ENCODE measurements at regions not wholly inside any gene's neighbourhood (a gene's known extent, or its start where the extent isn't known, plus 50 kb on each side); places are given as distances from the start of the nearest gene placed in this dataset.

DNA sequence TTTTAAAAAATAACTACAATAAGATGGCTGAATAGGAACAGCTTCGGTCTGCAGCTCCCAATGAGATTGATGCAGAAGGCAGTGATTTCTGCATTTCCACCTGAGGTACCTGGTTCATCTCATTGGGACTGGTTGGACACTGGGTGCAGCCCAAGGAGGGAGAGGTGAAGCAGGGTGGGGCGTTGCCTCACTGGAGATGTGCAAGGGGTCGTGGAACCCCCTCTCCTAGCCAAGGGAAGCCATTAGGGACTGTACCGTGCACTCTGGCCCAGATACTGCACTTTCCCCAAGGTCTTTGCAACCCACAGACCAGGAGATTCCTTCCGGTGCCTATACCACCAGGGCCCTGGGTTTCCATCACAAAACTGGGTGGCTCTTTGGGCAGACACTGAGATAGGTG lies 640.1 kb downstream of the IQCM start:
- no peaks in the 10 kb centered on the region for H4K20me1 ChIP-seq (ENCODE audit: insufficient read depth)
- H2AFZ ChIP-seq (ENCODE audit: low read depth) = no peak overlapping the region
- H3K4me2 ChIP-seq = no peak overlapping the region
- H3K4me3 ChIP-seq (IDR thresholded peaks at IDR 0.05; ENCODE audit: insufficient read depth, low read depth, low read length) = no peak overlapping the region
- no peaks in the 10 kb centered on the region for H3K4me1 ChIP-seq (ENCODE audit: low read depth, poor library complexity, severe bottlenecking)
- H3K9ac ChIP-seq = no peak overlapping the region
- no peaks in the 10 kb centered on the region for H3K36me3 ChIP-seq (ENCODE audit: insufficient read depth)
- H3K27me3 ChIP-seq (ENCODE audit: insufficient read depth, low read depth) = no peaks in the 10 kb centered on the region
- no peak overlapping the region for H3K27ac ChIP-seq
- H3K79me2 ChIP-seq (ENCODE audit: insufficient read depth, low read depth) = no peaks in the 10 kb centered on the region
- TF ChIP-seq, protein P1, sequence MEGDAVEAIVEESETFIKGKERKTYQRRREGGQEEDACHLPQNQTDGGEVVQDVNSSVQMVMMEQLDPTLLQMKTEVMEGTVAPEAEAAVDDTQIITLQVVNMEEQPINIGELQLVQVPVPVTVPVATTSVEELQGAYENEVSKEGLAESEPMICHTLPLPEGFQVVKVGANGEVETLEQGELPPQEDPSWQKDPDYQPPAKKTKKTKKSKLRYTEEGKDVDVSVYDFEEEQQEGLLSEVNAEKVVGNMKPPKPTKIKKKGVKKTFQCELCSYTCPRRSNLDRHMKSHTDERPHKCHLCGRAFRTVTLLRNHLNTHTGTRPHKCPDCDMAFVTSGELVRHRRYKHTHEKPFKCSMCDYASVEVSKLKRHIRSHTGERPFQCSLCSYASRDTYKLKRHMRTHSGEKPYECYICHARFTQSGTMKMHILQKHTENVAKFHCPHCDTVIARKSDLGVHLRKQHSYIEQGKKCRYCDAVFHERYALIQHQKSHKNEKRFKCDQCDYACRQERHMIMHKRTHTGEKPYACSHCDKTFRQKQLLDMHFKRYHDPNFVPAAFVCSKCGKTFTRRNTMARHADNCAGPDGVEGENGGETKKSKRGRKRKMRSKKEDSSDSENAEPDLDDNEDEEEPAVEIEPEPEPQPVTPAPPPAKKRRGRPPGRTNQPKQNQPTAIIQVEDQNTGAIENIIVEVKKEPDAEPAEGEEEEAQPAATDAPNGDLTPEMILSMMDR (conservative IDR thresholded peaks at IDR 0.05; ENCODE audit: low read depth, low read length) = no peak

DNA sequence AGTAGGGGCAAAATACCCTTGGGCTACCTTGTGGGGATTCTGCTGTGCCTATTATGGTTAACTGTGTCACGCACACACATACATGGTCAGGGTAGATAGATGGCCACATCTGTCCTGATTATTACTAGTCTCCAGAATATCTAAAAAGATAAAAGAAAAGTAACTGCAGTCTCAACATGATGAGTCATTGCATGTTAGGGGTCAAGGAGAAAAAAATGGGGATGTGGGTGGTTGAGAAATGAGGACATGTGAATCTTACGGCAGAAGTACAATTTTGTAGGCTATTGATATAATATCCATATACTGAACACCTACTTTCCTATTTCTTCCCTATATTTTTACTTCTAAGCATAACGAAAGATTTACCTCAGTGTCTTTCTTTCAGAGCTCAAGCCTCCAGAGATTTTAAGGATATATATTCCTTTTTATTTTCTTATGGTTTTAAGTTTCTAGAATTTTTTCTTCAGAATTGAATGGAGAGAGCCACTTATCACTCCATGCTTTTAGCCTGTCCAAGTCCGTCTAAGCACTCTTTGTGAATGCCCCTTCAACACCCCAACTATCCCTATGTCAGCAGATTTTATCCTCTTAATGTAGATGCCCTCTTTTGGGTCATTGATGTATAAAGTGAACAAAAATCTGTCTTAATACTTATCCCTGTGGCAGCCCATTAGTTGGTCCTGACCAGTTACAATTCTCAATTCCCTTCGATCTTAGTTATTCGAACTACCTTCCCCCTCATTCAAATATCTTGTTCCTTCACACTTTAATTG lies 642.2 kb downstream of the IQCM start:
- no peaks in the 10 kb centered on the region for H3K79me2 ChIP-seq (ENCODE audit: insufficient read depth, low read depth)
- no peak overlapping the region for H3K27ac ChIP-seq
- H2AFZ ChIP-seq (ENCODE audit: low read depth) = no peak overlapping the region
- H4K20me1 ChIP-seq (ENCODE audit: insufficient read depth) = no peaks in the 10 kb centered on the region
- TF ChIP-seq, protein P1 (conservative IDR thresholded peaks at IDR 0.05; ENCODE audit: low read depth, low read length) = no peak
- H3K4me2 ChIP-seq = no peak overlapping the region
- no peaks in the 10 kb centered on the region for H3K36me3 ChIP-seq (ENCODE audit: insufficient read depth)
- no peaks in the 10 kb centered on the region for H3K27me3 ChIP-seq (ENCODE audit: insufficient read depth, low read depth)
- no peak overlapping the region for H3K9ac ChIP-seq
- H3K4me3 ChIP-seq (IDR thresholded peaks at IDR 0.05; ENCODE audit: insufficient read depth, low read depth, low read length) = no peak overlapping the region
- no peaks in the 10 kb centered on the region for H3K4me1 ChIP-seq (ENCODE audit: low read depth, poor library complexity, severe bottlenecking)

DNA sequence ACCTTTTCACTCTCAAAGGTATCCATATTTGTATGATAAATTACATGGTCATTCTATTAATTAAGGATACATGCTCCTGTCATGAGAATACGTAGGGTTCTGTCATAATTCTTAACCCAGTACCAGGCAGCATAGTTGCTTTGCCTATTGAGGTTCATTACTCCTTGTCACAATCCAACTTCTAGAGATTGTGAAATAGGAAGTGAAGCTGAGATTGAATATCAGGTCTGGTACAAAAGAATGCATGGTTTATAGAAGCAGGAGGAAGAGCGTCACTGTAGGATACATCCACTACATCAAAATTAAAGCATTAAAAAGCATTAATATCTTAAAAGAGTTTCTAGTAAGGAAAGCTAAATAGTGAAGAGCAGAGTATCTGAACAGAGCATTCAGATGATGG lies 647.0 kb downstream of the IQCM start:
- Histone ChIP-seq H3K79me2 (ENCODE audit: insufficient read depth, low read depth) (no peaks in the 10 kb centered on the region), H4K20me1 (ENCODE audit: insufficient read depth) (no peaks in the 10 kb centered on the region), H3K4me2 (no peak overlapping the region), H3K4me3 (IDR thresholded peaks at IDR 0.05; ENCODE audit: insufficient read depth, low read depth, low read length) (no peak overlapping the region), H3K36me3 (ENCODE audit: insufficient read depth) (no peaks in the 10 kb centered on the region), H3K27ac (no peak overlapping the region), H3K27me3 (ENCODE audit: insufficient read depth, low read depth) (no peaks in the 10 kb centered on the region), H2AFZ (ENCODE audit: low read depth) (no peak overlapping the region), H3K9ac (no peak overlapping the region), H3K4me1 (ENCODE audit: low read depth, poor library complexity, severe bottlenecking) (no peaks in the 10 kb centered on the region)
- TF ChIP-seq, protein P1 (conservative IDR thresholded peaks at IDR 0.05; ENCODE audit: low read depth, low read length) = no peak

DNA sequence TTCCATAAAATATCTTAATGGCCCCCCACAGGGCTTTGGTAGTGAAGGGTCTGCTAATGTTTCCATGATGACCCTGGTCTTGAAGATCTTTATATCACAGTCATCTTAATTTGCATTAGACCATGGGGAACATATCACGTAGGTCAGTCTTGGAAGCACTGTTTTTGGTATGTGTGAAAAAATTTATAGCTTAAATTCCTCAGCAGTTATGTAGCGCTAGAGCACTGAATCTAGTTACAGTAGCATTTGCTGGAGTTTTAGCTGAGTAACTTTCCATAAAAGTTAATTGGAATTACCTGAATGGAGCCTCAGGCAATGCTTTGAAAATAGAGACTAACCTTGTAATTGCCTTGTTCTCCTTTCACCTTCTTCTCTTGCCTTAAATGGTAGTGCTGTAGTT lies 648.8 kb downstream of the IQCM start:
- Histone ChIP-seq H3K9ac (no peak overlapping the region), H3K4me2 (no peak overlapping the region), H3K36me3 (ENCODE audit: insufficient read depth) (no peaks in the 10 kb centered on the region), H3K79me2 (ENCODE audit: insufficient read depth, low read depth) (no peaks in the 10 kb centered on the region), H4K20me1 (ENCODE audit: insufficient read depth) (no peaks in the 10 kb centered on the region), H3K27me3 (ENCODE audit: insufficient read depth, low read depth) (no peaks in the 10 kb centered on the region), H3K4me3 (IDR thresholded peaks at IDR 0.05; ENCODE audit: insufficient read depth, low read depth, low read length) (no peak overlapping the region), H3K4me1 (ENCODE audit: low read depth, poor library complexity, severe bottlenecking) (no peaks in the 10 kb centered on the region), H3K27ac (no peak overlapping the region), H2AFZ (ENCODE audit: low read depth) (no peak overlapping the region)
- TF ChIP-seq, protein P1 (conservative IDR thresholded peaks at IDR 0.05; ENCODE audit: low read depth, low read length) = no peak
